ENCODE measurements at regions not wholly inside any gene's neighbourhood (a gene's known extent, or its start where the extent isn't known, plus 50 kb on each side); places are given as distances from the start of the nearest gene placed in this dataset.

DNA sequence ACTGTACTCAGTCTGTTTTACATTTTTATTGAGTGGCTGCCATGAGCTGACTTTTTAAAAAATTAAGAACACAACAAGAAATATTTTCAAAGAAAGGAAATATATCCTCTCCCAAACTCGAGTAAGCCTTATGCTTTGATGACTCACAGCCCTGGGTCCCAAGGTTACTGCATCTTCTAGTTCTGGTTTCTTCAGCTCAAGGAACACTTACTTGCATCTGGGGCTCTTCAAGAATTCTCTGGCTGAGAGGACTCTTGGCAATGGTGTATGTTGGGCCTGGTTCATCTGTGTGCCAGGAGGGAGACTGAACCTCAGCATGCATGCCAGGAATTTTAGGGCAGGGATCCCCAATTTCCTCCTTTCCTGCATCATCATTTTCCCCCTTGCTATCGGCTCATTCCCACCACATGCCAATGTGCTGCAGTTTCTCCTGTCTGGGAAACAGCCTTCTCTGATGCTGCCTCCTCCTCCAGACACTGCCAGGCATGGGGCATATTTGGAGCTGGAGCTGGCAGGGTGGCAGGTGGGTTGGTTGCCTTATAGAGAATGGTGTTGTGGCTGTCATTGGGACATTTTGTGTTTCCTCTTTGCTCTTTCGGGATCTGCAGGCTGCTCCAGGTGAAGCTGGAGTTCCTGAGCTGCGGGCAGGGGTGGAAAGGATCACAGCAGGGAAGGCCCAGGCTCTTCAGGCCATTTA, 192.2 kb upstream of the HS6ST1 start:
- no peak overlapping the region for H3K27ac ChIP-seq
- no peaks in the 10 kb centered on the region for H3K4me1 ChIP-seq (ENCODE audit: low read depth, poor library complexity, severe bottlenecking)
- no peak overlapping the region for H3K4me3 ChIP-seq (IDR thresholded peaks at IDR 0.05; ENCODE audit: insufficient read depth, low read depth, low read length)
- no peaks in the 10 kb centered on the region for H4K20me1 ChIP-seq (ENCODE audit: insufficient read depth)
- H3K79me2 ChIP-seq (ENCODE audit: insufficient read depth, low read depth), result no peaks in the 10 kb centered on the region
- TF ChIP-seq, protein P1, sequence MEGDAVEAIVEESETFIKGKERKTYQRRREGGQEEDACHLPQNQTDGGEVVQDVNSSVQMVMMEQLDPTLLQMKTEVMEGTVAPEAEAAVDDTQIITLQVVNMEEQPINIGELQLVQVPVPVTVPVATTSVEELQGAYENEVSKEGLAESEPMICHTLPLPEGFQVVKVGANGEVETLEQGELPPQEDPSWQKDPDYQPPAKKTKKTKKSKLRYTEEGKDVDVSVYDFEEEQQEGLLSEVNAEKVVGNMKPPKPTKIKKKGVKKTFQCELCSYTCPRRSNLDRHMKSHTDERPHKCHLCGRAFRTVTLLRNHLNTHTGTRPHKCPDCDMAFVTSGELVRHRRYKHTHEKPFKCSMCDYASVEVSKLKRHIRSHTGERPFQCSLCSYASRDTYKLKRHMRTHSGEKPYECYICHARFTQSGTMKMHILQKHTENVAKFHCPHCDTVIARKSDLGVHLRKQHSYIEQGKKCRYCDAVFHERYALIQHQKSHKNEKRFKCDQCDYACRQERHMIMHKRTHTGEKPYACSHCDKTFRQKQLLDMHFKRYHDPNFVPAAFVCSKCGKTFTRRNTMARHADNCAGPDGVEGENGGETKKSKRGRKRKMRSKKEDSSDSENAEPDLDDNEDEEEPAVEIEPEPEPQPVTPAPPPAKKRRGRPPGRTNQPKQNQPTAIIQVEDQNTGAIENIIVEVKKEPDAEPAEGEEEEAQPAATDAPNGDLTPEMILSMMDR (conservative IDR thresholded peaks at IDR 0.05; ENCODE audit: low read depth, low read length), result no peak
- no peak overlapping the region for H2AFZ ChIP-seq (ENCODE audit: low read depth)
- H3K36me3 ChIP-seq (ENCODE audit: insufficient read depth), result no peaks in the 10 kb centered on the region
- no peaks in the 10 kb centered on the region for H3K27me3 ChIP-seq (ENCODE audit: insufficient read depth, low read depth)
- H3K9ac ChIP-seq, result no peak overlapping the region
- H3K4me2 ChIP-seq, result no peak overlapping the region

GRCh38 chr2:128511731-128512378, 193.2 kb upstream of the HS6ST1 start:
- TF ChIP-seq, protein P1 (conservative IDR thresholded peaks at IDR 0.05; ENCODE audit: low read depth, low read length), result no peak
- Histone ChIP-seq H3K79me2 (ENCODE audit: insufficient read depth, low read depth) (no peaks in the 10 kb centered on the region), H3K4me1 (ENCODE audit: low read depth, poor library complexity, severe bottlenecking) (no peaks in the 10 kb centered on the region), H4K20me1 (ENCODE audit: insufficient read depth) (no peaks in the 10 kb centered on the region), H3K4me3 (IDR thresholded peaks at IDR 0.05; ENCODE audit: insufficient read depth, low read depth, low read length) (no peak overlapping the region), H3K36me3 (ENCODE audit: insufficient read depth) (no peaks in the 10 kb centered on the region), H3K27me3 (ENCODE audit: insufficient read depth, low read depth) (no peaks in the 10 kb centered on the region), H3K4me2 (no peak overlapping the region), H3K27ac (no peak overlapping the region), H2AFZ (ENCODE audit: low read depth) (no peak overlapping the region), H3K9ac (no peak overlapping the region)

DNA sequence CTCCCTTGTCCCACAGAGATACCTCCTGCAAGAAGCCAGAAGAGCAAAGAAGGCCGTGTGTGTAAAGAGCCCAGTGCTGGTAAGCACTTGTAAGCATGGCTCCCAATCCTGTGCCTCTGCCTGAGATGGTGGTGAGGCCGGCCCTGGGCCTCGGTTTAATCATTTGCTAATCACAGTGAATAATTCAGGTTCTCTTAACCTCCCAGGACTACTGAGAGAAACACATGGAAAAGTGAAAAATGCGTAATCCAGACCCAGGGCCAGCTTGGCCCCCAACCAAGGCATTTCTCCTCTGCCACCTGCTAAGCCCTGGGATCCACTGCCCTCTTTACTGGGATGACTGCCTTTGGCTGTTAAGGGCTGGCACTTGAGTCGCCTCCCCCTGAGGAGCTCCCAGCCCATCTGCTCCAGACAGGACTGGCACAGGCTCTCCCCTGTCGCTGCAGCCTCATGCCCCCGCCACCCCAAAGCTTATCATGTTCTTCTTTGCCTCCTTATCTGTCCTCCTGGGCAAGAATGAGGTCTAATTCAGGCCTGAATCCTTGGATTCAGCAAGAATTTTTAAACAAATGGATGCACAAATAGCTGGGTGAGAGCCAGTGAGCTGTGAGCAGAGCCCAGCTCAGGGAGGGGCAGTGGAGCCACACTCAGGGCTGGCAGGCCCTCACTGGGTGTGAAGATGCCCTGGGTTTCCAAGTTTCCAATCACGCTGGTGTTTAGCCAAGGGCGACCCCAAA, 193.9 kb upstream of the HS6ST1 start:
- H3K9ac ChIP-seq, result no peak overlapping the region
- no peaks in the 10 kb centered on the region for H4K20me1 ChIP-seq (ENCODE audit: insufficient read depth)
- no peaks in the 10 kb centered on the region for H3K4me1 ChIP-seq (ENCODE audit: low read depth, poor library complexity, severe bottlenecking)
- H3K79me2 ChIP-seq (ENCODE audit: insufficient read depth, low read depth), result no peaks in the 10 kb centered on the region
- H2AFZ ChIP-seq (ENCODE audit: low read depth), result no peak overlapping the region
- H3K4me2 ChIP-seq, result no peak overlapping the region
- no peaks in the 10 kb centered on the region for H3K27me3 ChIP-seq (ENCODE audit: insufficient read depth, low read depth)
- H3K27ac ChIP-seq, result no peak overlapping the region
- H3K4me3 ChIP-seq (IDR thresholded peaks at IDR 0.05; ENCODE audit: insufficient read depth, low read depth, low read length), result no peak overlapping the region
- TF ChIP-seq, protein P1 (conservative IDR thresholded peaks at IDR 0.05; ENCODE audit: low read depth, low read length), result no peak
- H3K36me3 ChIP-seq (ENCODE audit: insufficient read depth), result no peaks in the 10 kb centered on the region

GRCh38 chr2:128513116-128513960, 194.7 kb upstream of the HS6ST1 start:
- H3K36me3 ChIP-seq (ENCODE audit: insufficient read depth), result no peaks in the 10 kb centered on the region
- no peak overlapping the region for H3K4me3 ChIP-seq (IDR thresholded peaks at IDR 0.05; ENCODE audit: insufficient read depth, low read depth, low read length)
- H3K27me3 ChIP-seq (ENCODE audit: insufficient read depth, low read depth), result no peaks in the 10 kb centered on the region
- H2AFZ ChIP-seq (ENCODE audit: low read depth), result no peak overlapping the region
- H3K4me2 ChIP-seq, result no peak overlapping the region
- H3K4me1 ChIP-seq (ENCODE audit: low read depth, poor library complexity, severe bottlenecking), result no peaks in the 10 kb centered on the region
- TF ChIP-seq, protein P1 (conservative IDR thresholded peaks at IDR 0.05; ENCODE audit: low read depth, low read length), result no peak
- no peak overlapping the region for H3K9ac ChIP-seq
- H4K20me1 ChIP-seq (ENCODE audit: insufficient read depth), result no peaks in the 10 kb centered on the region
- no peak overlapping the region for H3K27ac ChIP-seq
- H3K79me2 ChIP-seq (ENCODE audit: insufficient read depth, low read depth), result no peaks in the 10 kb centered on the region

Measured in KMS-11 (cell line).